Upper lobe of right lung (tissue), 1 donor: ENCODE measurements at regions not wholly inside any gene's neighbourhood (a gene's known extent, or its start where the extent isn't known, plus 50 kb on each side); places are given as distances from the start of the nearest gene placed in this dataset.
"Not testable (repeated sequence)": the region's sequence is repeated elsewhere in the genome, so short reads cannot be mapped to it uniquely, and the experiment has no call there.

Experiments
- ATAC-seq: fragments of 200-7000 bp; cut with Tn5 transposase; one replicate; pipeline ENCODE4 v1.9.1; 2020; ENCODE audit warnings: mild to moderate bottlenecking, moderate library complexity
- DNase-seq: peaks from one replicate; pipeline ENCODE4 v3.0.0-alpha.2; 2020
- H3K27ac ChIP-seq: fragments of 200-600 bp; one replicate; pipeline ENCODE4 v1.8.0; 2022
- H3K27me3 ChIP-seq: fragments of 200-600 bp; one replicate; pipeline ENCODE4 v1.8.0; 2022; ENCODE audit warnings: mild to moderate bottlenecking
- H3K36me3 ChIP-seq: fragments of 200-600 bp; one replicate; pipeline ENCODE4 v1.8.0; 2022
- H3K4me1 ChIP-seq: fragments of 200-600 bp; one replicate; pipeline ENCODE4 v1.8.0; 2022
- H3K4me3 ChIP-seq: fragments of 200-600 bp; one replicate; pipeline ENCODE4 v1.8.0; 2022; ENCODE audit warnings: mild to moderate bottlenecking
- H3K9me3 ChIP-seq: fragments of 200-600 bp; one replicate; pipeline ENCODE4 v1.8.0; 2022
- intact Hi-C: fragments of 100-400 bp; cut with DNase I; formaldehyde crosslinking; loops from one replicate; pipeline ENCODE4 v1.11.0; 2022
- TF ChIP-seq, protein P1 (sequence below): fragments of 200-600 bp; IDR thresholded peaks from one replicate; pipeline ENCODE4 v1.8.0; 2022; ENCODE audit warnings: antibody characterized with exemption
- donor health status: DM: no; HTN: yes; CAD: no; lungs with severe emphysema.

DNA sequence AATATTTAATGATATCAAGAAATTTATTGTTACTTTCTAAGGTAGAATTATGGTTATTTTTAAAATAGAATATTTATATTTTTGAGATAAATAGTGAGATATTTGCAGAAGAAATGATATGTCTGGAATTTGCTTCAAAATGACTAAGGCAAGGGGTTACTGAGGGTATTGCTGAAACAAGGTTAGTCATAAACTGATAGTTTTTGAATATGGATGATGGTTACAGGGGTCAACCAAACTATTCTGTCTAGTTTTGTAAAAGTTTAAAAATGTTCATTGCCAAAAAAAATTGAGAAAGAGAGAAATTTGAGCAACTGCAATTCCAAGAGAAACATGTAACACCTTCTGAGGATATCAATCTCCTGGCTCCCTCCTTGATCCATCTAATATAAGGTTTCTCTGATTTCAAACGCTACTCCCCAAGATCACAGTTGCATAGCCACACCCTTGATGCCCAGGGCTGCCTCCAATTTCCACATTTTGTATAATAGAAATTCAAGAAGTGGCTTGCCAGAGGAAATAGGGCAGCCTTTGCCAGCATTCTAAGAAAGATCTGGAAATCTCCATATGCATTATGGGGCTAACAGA, 159.4 kb upstream of the NAMPT start:
- DNase-seq (no peak), ATAC-seq (no peak)
- H3K27me3 ChIP-seq: no peaks in the 10 kb centered on the region
- intact Hi-C loops: no loop called here
- H3K9me3 ChIP-seq: no peaks in the 10 kb centered on the region
- no peak overlapping the region for H3K4me3 ChIP-seq
- H3K4me1 ChIP-seq: no peaks in the 10 kb centered on the region
- TF ChIP-seq, protein P1, sequence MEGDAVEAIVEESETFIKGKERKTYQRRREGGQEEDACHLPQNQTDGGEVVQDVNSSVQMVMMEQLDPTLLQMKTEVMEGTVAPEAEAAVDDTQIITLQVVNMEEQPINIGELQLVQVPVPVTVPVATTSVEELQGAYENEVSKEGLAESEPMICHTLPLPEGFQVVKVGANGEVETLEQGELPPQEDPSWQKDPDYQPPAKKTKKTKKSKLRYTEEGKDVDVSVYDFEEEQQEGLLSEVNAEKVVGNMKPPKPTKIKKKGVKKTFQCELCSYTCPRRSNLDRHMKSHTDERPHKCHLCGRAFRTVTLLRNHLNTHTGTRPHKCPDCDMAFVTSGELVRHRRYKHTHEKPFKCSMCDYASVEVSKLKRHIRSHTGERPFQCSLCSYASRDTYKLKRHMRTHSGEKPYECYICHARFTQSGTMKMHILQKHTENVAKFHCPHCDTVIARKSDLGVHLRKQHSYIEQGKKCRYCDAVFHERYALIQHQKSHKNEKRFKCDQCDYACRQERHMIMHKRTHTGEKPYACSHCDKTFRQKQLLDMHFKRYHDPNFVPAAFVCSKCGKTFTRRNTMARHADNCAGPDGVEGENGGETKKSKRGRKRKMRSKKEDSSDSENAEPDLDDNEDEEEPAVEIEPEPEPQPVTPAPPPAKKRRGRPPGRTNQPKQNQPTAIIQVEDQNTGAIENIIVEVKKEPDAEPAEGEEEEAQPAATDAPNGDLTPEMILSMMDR: no peak
- H3K27ac ChIP-seq: no peak overlapping the region
- no peaks in the 10 kb centered on the region for H3K36me3 ChIP-seq

DNA sequence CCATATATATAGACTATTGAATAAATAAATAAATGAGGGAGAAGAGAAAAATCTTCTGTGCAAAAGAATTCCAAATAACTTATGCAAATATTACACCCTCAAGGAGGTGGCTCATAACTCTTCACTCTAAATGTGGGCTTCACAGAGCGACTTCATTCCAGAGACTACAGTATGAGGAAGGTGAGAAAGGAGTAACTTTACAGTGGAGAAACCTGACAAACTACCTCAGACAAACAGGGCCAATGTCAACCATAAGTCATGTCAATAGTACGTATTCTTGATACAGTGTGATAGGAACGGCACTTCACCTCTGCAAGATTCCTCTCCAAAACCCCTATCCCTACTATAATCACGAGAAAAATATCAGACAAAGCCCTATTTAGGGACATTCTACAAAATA, 158.4 kb upstream of the NAMPT start:
- intact Hi-C loops: no loop called here
- DNase-seq (no peak), ATAC-seq (no peak)
- TF ChIP-seq, protein P1: no peak
- Histone ChIP-seq H3K4me1 (no peaks in the 10 kb centered on the region), H3K9me3 (no peaks in the 10 kb centered on the region), H3K4me3 (no peak overlapping the region), H3K27me3 (no peaks in the 10 kb centered on the region), H3K27ac (no peak overlapping the region), H3K36me3 (no peaks in the 10 kb centered on the region)

DNA sequence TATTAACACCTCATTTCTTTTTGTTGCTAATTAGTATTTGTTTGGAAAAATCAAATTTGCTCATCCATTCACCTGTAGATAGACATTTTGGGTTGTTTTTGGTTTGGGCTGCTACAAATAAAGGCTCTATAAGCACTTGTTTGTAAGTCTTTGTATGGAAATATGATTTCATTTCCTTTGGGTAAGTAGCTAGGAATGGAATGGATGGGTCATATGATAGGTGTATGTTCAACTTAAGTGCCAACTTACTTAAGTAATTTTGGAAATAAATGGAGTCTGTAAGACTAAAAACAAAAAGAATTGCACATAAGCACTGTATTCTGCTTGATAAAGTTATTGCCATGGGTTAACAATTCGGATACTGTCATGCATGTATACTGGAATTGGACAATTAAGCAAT, 157.7 kb upstream of the NAMPT start:
- no peaks in the 10 kb centered on the region for H3K9me3 ChIP-seq
- intact Hi-C loops: no loop called here
- TF ChIP-seq, protein P1: no peak
- ATAC-seq (no peak), DNase-seq (no peak)
- no peak overlapping the region for H3K27ac ChIP-seq
- H3K36me3 ChIP-seq: no peaks in the 10 kb centered on the region
- no peaks in the 10 kb centered on the region for H3K4me1 ChIP-seq
- no peaks in the 10 kb centered on the region for H3K27me3 ChIP-seq
- no peak overlapping the region for H3K4me3 ChIP-seq

DNA sequence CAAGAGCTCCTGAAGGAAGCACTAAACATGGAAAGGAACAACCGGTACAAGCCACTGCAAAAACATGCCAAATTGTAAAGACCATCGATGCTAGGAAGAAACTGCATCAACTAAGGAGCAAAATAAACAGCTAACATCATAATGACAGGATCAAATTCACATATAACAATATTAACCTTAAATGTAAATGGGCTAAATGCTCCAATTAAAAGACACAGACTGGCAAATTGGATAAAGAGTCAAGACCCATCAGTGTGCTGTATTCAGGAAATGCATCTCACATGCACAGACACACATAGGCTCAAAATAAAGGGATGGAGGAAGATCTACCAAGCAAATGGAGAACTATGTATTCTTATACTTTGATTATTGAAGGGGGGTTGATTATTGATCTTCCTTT, 156.6 kb upstream of the NAMPT start:
- ATAC-seq, H3K27me3 ChIP-seq, H3K36me3 ChIP-seq, H3K4me3 ChIP-seq, H3K4me1 ChIP-seq, H3K9me3 ChIP-seq, intact Hi-C loops, DNase-seq, H3K27ac ChIP-seq: not testable (repeated sequence)

DNA sequence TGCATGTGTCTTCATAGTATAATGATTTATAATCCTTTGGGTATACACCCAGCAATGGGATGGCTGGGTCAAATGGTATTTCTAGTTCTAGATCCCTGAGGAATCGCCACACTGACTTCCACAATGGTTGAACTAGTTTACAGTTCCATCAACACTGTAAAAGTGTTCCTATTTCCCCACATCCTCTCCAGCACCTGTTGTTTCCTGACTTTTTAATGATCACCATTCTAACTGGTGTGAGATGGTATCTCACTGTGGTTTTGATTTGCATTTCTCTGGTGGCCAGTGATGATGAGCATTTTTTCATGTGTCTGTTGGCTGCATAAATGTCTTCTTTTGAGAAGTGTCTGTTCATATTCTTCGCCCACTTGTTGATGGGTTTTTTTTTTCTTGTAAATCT, 152.2 kb upstream of the NAMPT start:
- H3K9me3 ChIP-seq, H3K27me3 ChIP-seq, H3K36me3 ChIP-seq, ATAC-seq, H3K4me3 ChIP-seq, H3K4me1 ChIP-seq, DNase-seq, H3K27ac ChIP-seq, intact Hi-C loops: not testable (repeated sequence)

DNA sequence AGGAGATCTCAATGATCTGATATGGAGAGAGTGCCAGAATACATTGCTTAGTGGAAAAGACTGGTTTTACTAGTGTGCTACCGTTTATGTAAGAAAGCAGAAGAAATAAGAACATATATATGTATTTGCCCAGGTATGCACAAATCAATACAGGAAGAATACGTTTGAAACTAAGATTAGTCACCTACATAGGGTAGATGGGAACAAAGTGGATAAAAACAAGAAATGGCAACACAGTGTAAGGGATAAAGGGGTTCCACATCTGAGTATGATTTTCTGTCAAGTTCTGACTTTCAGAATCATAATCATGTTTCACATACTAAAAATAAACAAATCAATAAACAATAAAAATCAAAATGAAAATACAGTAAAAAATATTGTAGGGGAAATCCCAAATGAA, 148.6 kb upstream of the NAMPT start:
- TF ChIP-seq, protein P1: no peak
- H3K27me3 ChIP-seq: no peaks in the 10 kb centered on the region
- DNase-seq: no peak
- intact Hi-C loops: no loop called here
- H3K9me3 ChIP-seq: no peaks in the 10 kb centered on the region
- H3K4me1 ChIP-seq: no peaks in the 10 kb centered on the region
- H3K4me3 ChIP-seq: no peak overlapping the region
- H3K36me3 ChIP-seq: no peaks in the 10 kb centered on the region
- ATAC-seq: no peak
- H3K27ac ChIP-seq: no peak overlapping the region
